A549 (cell line): ENCODE measurements at regions not wholly inside any gene's neighbourhood (a gene's known extent, or its start where the extent isn't known, plus 50 kb on each side); places are given as distances from the start of the nearest gene placed in this dataset.

Experiments
- ATAC-seq, 2 experiments: fragments of 200-7000 bp in 1 of 2; fragments of >200 bp in 1 of 2; cut with Nextera tagmentation in 1 of 2; cut with Tn5 transposase in 1 of 2; 3 replicates each; pipeline versions ENCODE4 v1.8.0 to v1.9.1; 2018 to 2020; ENCODE audit warnings: mild to moderate bottlenecking in 1 of 2, moderate library complexity in 1 of 2
- CTCF ChIA-PET: fragments of 300-600 bp; sonication (Branson Sonifier 250); formaldehyde crosslinking; extraction: SDS; loops from one replicate; lab custom pipeline; 2021; ENCODE audit warnings: antibody characterized with exemption, inconsistent platforms; lab: Yijun Ruan, JAX
- POLR2A ChIA-PET: fragments of 350-600 bp; formaldehyde crosslinking; extraction: SDS; loops from one replicate; lab custom pipeline; 2021; ENCODE audit warnings: antibody characterized with exemption, inconsistent platforms; lab: Yijun Ruan, JAX
- DNase-seq, 2 experiments: peaks; one replicate each; pipeline versions ENCODE4 v3.0.0 to v3.0.0-alpha.2; 2011 to 2016; ENCODE audit warnings: low read depth in 1 of 2, low spot score in 1 of 2
- FAIRE-seq: peaks from 2 replicates; lab custom pipeline; 2011; peaks lifted over from hg19 to GRCh38; lab: Jason Lieb, UNC
- H3K27ac ChIP-seq, 2 experiments: fragments of >200 bp; sonication (Bioruptor Twin); formaldehyde crosslinking; 3 replicates each; pipeline ENCODE4 v1.5.1; 2016 to 2017
- H3K4me1 ChIP-seq: fragments of >200 bp; sonication (Bioruptor Twin); formaldehyde crosslinking; 3 replicates; pipeline ENCODE4 v1.6.1; 2016
- H3K4me2 ChIP-seq: fragments of >200 bp; sonication (Bioruptor Twin); formaldehyde crosslinking; 3 replicates; pipeline ENCODE4 v1.6.1; 2016
- H3K4me3 ChIP-seq: fragments of >200 bp; sonication (Bioruptor Twin); formaldehyde crosslinking; 3 replicates; pipeline ENCODE4 v1.5.1; 2016
- H3K9me3 ChIP-seq: fragments of >200 bp; sonication (Bioruptor Twin); formaldehyde crosslinking; 3 replicates; pipeline ENCODE4 v1.6.1; 2016
- CBX8 ChIP-seq: fragments of 200-600 bp; sonication (generic); IDR thresholded peaks from 2 replicates; pipeline ENCODE4 v1.6.1; 2016
- CEBPB ChIP-seq, 2 experiments: fragments of >200 bp in 1 of 2; sonication (Bioruptor Twin) in 1 of 2; formaldehyde crosslinking in 1 of 2; IDR thresholded peaks; 2 replicates each; pipeline ENCODE4 v1.6.1; 2012 to 2016
- CHD2 ChIP-seq: fragments of 150-350 bp; IDR thresholded peaks from 2 replicates; pipeline ENCODE4 v1.6.1; 2014; ENCODE audit warnings: low read length; ENCODE audit not compliant: partially characterized antibody
- CHD4 ChIP-seq: fragments of 200-600 bp; sonication (generic); IDR thresholded peaks from 2 replicates; pipeline ENCODE4 v1.6.1; 2016; ENCODE audit warnings: antibody characterized with exemption, mild to moderate bottlenecking, borderline replicate concordance
- EHF ChIP-seq: fragments of 250-450 bp; sonication (Bioruptor Pico); IDR thresholded peaks from 2 replicates; pipeline ENCODE4 v1.5.0; 2020; ENCODE audit warnings: mild to moderate bottlenecking
- EHMT2 ChIP-seq: fragments of 200-600 bp; sonication (generic); IDR thresholded peaks from 2 replicates; pipeline ENCODE4 v1.6.1; 2016; ENCODE audit warnings: antibody characterized with exemption, low read depth, mild to moderate bottlenecking, moderate library complexity
- ESRRA ChIP-seq: fragments of 150-350 bp; IDR thresholded peaks from 2 replicates; pipeline ENCODE4 v1.6.1; 2014; ENCODE audit warnings: mild to moderate bottlenecking, low read length, borderline replicate concordance
- HMGXB4 ChIP-seq: fragments of 250-450 bp; sonication (Bioruptor Pico); IDR thresholded peaks from 2 replicates; pipeline ENCODE4 v1.5.0; 2021; ENCODE audit warnings: mild to moderate bottlenecking, moderate library complexity, borderline replicate concordance
- KDM1A ChIP-seq: fragments of 200-600 bp; sonication (generic); IDR thresholded peaks from 2 replicates; pipeline ENCODE4 v1.6.1; 2016; ENCODE audit warnings: low read depth, mild to moderate bottlenecking
- MAZ ChIP-seq: fragments of 150-350 bp; IDR thresholded peaks from 2 replicates; pipeline ENCODE4 v1.6.1; 2014; ENCODE audit warnings: antibody characterized with exemption, low read depth, low read length, borderline replicate concordance
- TFCP2L1 ChIP-seq: fragments of 250-450 bp; sonication (Bioruptor Pico); IDR thresholded peaks from 2 replicates; pipeline ENCODE4 v1.5.0; 2021; ENCODE audit warnings: mild to moderate bottlenecking
- TP53 ChIP-seq: fragments of 250-450 bp; sonication (Bioruptor Pico); IDR thresholded peaks from 2 replicates; pipeline ENCODE4 v1.5.0; 2021; ENCODE audit warnings: mild to moderate bottlenecking, moderate library complexity
- WGBS: methylation state at CpG from one replicate; pipeline ENCODE4 v1.1.6; 2017; ENCODE audit errors: missing lambda C conversion rate; 5-methylcytosine and 5-hydroxymethylcytosine counted together
- TF ChIP-seq, protein P1 (sequence below): fragments of >200 bp; sonication (Bioruptor Twin); formaldehyde crosslinking; IDR thresholded peaks from 3 replicates; pipeline ENCODE4 v1.5.1; 2016
- TF ChIP-seq, protein P2 (sequence below): fragments of >200 bp; sonication (Bioruptor Twin); formaldehyde crosslinking; IDR thresholded peaks from 3 replicates; pipeline ENCODE4 v1.6.1; 2016
- TF ChIP-seq, protein P3 (sequence below): fragments of 250-450 bp; sonication (Bioruptor Pico); IDR thresholded peaks from 2 replicates; pipeline ENCODE4 v1.5.0; 2020; ENCODE audit warnings: low read depth, mild to moderate bottlenecking, moderate library complexity

GRCh38 chr10:25849988-25850387 lies 84.0 kb upstream of the MYO3A start:
- DNase-seq, result no peak
- Histone ChIP-seq H3K9me3 (no peaks in the 10 kb centered on the region), H3K4me2 (no peak overlapping the region), H3K27ac (no peak overlapping the region), H3K4me3 (no peak overlapping the region), H3K4me1 (no peaks in the 10 kb centered on the region)
- WGBS, result 33% methylated on average over 4 of the region's 4 CpGs
- FAIRE-seq, result no peak
- no peak for ATAC-seq
- TF ChIP-seq CHD4, result no peak
- TF ChIP-seq TP53 (CRISPR knock-in tag), result no peak
- TF ChIP-seq CBX8, result no peak
- no peak for TF ChIP-seq KDM1A
- no peak for TF ChIP-seq ESRRA
- TF ChIP-seq, protein P1, sequence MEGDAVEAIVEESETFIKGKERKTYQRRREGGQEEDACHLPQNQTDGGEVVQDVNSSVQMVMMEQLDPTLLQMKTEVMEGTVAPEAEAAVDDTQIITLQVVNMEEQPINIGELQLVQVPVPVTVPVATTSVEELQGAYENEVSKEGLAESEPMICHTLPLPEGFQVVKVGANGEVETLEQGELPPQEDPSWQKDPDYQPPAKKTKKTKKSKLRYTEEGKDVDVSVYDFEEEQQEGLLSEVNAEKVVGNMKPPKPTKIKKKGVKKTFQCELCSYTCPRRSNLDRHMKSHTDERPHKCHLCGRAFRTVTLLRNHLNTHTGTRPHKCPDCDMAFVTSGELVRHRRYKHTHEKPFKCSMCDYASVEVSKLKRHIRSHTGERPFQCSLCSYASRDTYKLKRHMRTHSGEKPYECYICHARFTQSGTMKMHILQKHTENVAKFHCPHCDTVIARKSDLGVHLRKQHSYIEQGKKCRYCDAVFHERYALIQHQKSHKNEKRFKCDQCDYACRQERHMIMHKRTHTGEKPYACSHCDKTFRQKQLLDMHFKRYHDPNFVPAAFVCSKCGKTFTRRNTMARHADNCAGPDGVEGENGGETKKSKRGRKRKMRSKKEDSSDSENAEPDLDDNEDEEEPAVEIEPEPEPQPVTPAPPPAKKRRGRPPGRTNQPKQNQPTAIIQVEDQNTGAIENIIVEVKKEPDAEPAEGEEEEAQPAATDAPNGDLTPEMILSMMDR, result no peak
- TF ChIP-seq CEBPB (IDR thresholded peaks at IDR 0.05), result no peak
- TF ChIP-seq EHF (CRISPR knock-in tag), result no peak
- no peak for TF ChIP-seq CHD2
- TF ChIP-seq TFCP2L1, result no peak
- TF ChIP-seq EHMT2, result no peak
- no peak for TF ChIP-seq MAZ
- POLR2A ChIA-PET, result no interaction called here
- CTCF ChIA-PET, result interaction anchor here (0.5 kb wide), 1 partner anchor 22 kb away, joined by 3 read pairs; no protein-coding TSS in a partner anchor

DNA sequence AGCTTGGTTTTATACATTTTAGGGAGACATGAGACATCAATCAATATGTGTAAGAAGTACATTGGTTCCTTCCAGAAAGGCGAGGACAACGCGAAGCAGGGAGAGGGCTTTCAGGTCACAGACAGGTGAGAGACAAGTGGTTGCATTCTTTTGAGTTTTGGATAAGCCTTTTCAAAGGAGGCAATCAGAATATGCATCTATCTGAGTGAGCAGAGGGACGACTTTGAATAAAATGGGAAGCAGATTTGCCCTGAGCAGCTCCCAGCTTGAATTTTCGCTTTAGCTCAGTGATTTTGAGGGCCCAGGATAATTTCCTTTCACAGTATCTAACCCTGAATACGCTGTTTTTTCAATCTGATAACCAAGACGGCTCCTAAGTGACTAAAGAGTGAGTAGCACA lies 82.5 kb upstream of the MYO3A start:
- POLR2A ChIA-PET, result no interaction called here
- FAIRE-seq, result no peak
- WGBS, result 31% methylated on average over 7 of the region's 7 CpGs

More for the DNA sequence above, 82.5 kb upstream of the MYO3A start:
- Histone ChIP-seq H3K4me3 (no peak overlapping the region), H3K4me2 (no peak overlapping the region), H3K27ac (no peak overlapping the region), H3K9me3 (no peaks in the 10 kb centered on the region), H3K4me1 (no peaks in the 10 kb centered on the region)
- ATAC-seq, result no peak
- no peak for DNase-seq
- CTCF ChIA-PET, result no interaction called here
- TF ChIP-seq, protein P2, sequence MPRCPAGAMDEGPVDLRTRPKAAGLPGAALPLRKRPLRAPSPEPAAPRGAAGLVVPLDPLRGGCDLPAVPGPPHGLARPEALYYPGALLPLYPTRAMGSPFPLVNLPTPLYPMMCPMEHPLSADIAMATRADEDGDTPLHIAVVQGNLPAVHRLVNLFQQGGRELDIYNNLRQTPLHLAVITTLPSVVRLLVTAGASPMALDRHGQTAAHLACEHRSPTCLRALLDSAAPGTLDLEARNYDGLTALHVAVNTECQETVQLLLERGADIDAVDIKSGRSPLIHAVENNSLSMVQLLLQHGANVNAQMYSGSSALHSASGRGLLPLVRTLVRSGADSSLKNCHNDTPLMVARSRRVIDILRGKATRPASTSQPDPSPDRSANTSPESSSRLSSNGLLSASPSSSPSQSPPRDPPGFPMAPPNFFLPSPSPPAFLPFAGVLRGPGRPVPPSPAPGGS, result no peak
- TF ChIP-seq, protein P3, sequence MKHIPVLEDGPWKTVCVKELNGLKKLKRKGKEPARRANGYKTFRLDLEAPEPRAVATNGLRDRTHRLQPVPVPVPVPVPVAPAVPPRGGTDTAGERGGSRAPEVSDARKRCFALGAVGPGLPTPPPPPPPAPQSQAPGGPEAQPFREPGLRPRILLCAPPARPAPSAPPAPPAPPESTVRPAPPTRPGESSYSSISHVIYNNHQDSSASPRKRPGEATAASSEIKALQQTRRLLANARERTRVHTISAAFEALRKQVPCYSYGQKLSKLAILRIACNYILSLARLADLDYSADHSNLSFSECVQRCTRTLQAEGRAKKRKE (CRISPR knock-in tag), result no peak
- TF ChIP-seq ESRRA, result no peak
- TF ChIP-seq MAZ, result no peak
- no peak for TF ChIP-seq CHD4
- no peak for TF ChIP-seq HMGXB4 (CRISPR knock-in tag)
